ENCODE measurements at regions not wholly inside any gene's neighbourhood (a gene's known extent, or its start where the extent isn't known, plus 50 kb on each side); places are given as distances from the start of the nearest gene placed in this dataset.

DNA sequence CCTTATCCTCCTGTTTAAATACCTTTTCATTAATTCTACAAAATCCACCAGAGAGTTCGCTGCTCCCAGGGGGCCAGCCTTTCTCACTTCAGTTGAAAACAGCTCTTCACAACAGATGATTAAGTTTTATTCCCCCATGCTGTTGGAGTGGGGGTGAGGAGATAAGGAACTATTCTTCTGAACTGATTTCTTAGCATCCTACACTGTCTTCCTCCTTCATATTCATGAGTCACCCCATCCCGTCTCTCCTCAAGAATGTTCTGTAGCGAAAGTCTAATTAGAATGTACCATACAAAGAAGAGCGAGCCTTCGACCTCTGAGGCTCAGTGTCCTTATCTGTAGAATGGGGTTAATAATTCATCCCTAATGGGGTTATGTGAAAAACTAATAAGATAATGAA lies 138.0 kb downstream of the PIK3R1 start:
- TF ChIP-seq SIN3A (IDR thresholded peaks at IDR 0.05; ENCODE audit: borderline replicate concordance, insufficient read depth, low read length) = no peak
- TF ChIP-seq REST (IDR thresholded peaks at IDR 0.05; ENCODE audit: insufficient read depth in 1 of 2, low read depth in 2 of 2, low read length in 2 of 2) = no peak
- TF ChIP-seq POLR2AphosphoS5 (IDR thresholded peaks at IDR 0.05; ENCODE audit: low read depth, low read length) = no peak

All from PFSK-1 (cell line).